Smooth muscle cell (in vitro differentiated cells): ENCODE measurements at regions not wholly inside any gene's neighbourhood (a gene's known extent, or its start where the extent isn't known, plus 50 kb on each side); places are given as distances from the start of the nearest gene placed in this dataset.

Source experiments
- DNase-seq: peaks from one replicate; lab custom pipeline; 2025; ENCODE audit not compliant: unreplicated experiment; lab: John Stamatoyannopoulos, UW
- H2AFZ ChIP-seq: fragments of 200-600 bp; sonication (generic); 2 replicates; pipeline ENCODE4 v1.6.0; 2016; ENCODE audit warnings: antibody characterized with exemption, low read depth, mild to moderate bottlenecking
- H3F3A ChIP-seq: fragments of 200-600 bp; sonication (generic); 2 replicates; pipeline ENCODE4 v1.6.0; 2017; ENCODE audit warnings: antibody characterized with exemption, low read depth
- H3K27ac ChIP-seq: fragments of 200-600 bp; sonication (generic); 2 replicates; pipeline ENCODE4 v1.5.1; 2016; ENCODE audit warnings: low read depth, mild to moderate bottlenecking
- H3K27me3 ChIP-seq: fragments of 200-600 bp; sonication (generic); 2 replicates; pipeline ENCODE4 v1.6.1; 2016; ENCODE audit warnings: low read depth, mild to moderate bottlenecking
- H3K36me3 ChIP-seq: fragments of 200-600 bp; sonication (generic); 2 replicates; pipeline ENCODE4 v1.5.1; 2016; ENCODE audit warnings: low read depth
- H3K4me1 ChIP-seq: fragments of 200-600 bp; sonication (generic); 2 replicates; pipeline ENCODE4 v1.5.1; 2016; ENCODE audit warnings: low read depth
- H3K4me2 ChIP-seq: fragments of 200-600 bp; sonication (generic); 2 replicates; pipeline ENCODE4 v1.6.0; 2016; ENCODE audit warnings: mild to moderate bottlenecking
- H3K4me3 ChIP-seq: fragments of 200-600 bp; sonication (generic); 2 replicates; pipeline ENCODE4 v1.5.1; 2016; ENCODE audit warnings: mild to moderate bottlenecking
- H3K79me2 ChIP-seq: fragments of 200-600 bp; sonication (generic); 2 replicates; pipeline ENCODE4 v1.6.0; 2016; ENCODE audit warnings: low read depth, mild to moderate bottlenecking
- H3K9ac ChIP-seq: fragments of 200-600 bp; sonication (generic); 2 replicates; pipeline ENCODE4 v1.6.0; 2016; ENCODE audit warnings: low read depth
- H3K9me3 ChIP-seq: fragments of 200-600 bp; sonication (generic); replicated peaks from 2 replicates; pipeline ENCODE4 v1.5.1; 2016; ENCODE audit warnings: low read depth
- H4K20me1 ChIP-seq: fragments of 200-600 bp; sonication (generic); 2 replicates; pipeline ENCODE4 v1.6.0; 2016; ENCODE audit warnings: low read depth
- WGBS: methylation state at CpG from one replicate; pipeline ENCODE4 v1.1.7; 2016; ENCODE audit warnings: low lambda C conversion rate; 5-methylcytosine and 5-hydroxymethylcytosine counted together
- TF ChIP-seq, protein P1 (sequence below): fragments of 200-600 bp; sonication (generic); IDR thresholded peaks from 2 replicates; pipeline ENCODE4 v1.5.1; 2017; ENCODE audit warnings: borderline replicate concordance, mild to moderate bottlenecking, antibody characterized with exemption; ENCODE audit not compliant: insufficient read depth, poor library complexity, severe bottlenecking

DNA sequence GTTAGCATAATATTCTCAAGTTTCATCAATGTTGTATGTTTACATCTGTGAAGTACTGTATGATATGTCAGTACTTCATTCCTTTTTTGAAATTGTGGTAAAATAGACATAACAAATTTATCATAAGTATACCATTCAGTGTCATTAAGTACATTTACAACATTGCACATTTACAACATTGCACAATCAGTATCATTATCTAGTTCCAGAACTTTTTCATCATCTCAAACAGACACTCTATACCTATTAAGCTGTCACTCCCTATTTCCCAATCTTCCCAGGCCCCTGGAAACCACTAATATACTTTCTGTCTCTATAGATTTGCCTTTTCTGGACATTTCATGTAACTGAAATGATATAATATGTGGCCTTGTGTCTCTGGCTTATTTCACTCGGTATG is 75.1 kb upstream of the ATG10 start:
- Histone ChIP-seq H3K4me3 (no peak overlapping the region), H3K4me2 (no peak overlapping the region), H3K27ac (no peak overlapping the region), H3K4me1 (no peaks in the 10 kb centered on the region), H3K9ac (no peak overlapping the region), H4K20me1 (no peaks in the 10 kb centered on the region), H3K79me2 (no peaks in the 10 kb centered on the region), H2AFZ (no peak overlapping the region), H3F3A (no peaks in the 10 kb centered on the region), H3K9me3 (no peaks in the 10 kb centered on the region), H3K36me3 (no peaks in the 10 kb centered on the region), H3K27me3 (no peaks in the 10 kb centered on the region)
- TF ChIP-seq, protein P1, sequence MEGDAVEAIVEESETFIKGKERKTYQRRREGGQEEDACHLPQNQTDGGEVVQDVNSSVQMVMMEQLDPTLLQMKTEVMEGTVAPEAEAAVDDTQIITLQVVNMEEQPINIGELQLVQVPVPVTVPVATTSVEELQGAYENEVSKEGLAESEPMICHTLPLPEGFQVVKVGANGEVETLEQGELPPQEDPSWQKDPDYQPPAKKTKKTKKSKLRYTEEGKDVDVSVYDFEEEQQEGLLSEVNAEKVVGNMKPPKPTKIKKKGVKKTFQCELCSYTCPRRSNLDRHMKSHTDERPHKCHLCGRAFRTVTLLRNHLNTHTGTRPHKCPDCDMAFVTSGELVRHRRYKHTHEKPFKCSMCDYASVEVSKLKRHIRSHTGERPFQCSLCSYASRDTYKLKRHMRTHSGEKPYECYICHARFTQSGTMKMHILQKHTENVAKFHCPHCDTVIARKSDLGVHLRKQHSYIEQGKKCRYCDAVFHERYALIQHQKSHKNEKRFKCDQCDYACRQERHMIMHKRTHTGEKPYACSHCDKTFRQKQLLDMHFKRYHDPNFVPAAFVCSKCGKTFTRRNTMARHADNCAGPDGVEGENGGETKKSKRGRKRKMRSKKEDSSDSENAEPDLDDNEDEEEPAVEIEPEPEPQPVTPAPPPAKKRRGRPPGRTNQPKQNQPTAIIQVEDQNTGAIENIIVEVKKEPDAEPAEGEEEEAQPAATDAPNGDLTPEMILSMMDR, result no peak
- DNase-seq, result no peak
- WGBS, result 84% methylated on average over 1 of the region's 1 CpG

GRCh38 chr5:81895307-81895706 is 76.5 kb upstream of the ATG10 start:
- Histone ChIP-seq H3K4me3 (no peak overlapping the region), H2AFZ (no peak overlapping the region), H3K27me3 (no peaks in the 10 kb centered on the region), H3K4me1 (no peaks in the 10 kb centered on the region), H3K9ac (no peak overlapping the region), H3K36me3 (no peaks in the 10 kb centered on the region), H4K20me1 (no peaks in the 10 kb centered on the region), H3K27ac (no peak overlapping the region), H3F3A (no peaks in the 10 kb centered on the region), H3K9me3 (no peaks in the 10 kb centered on the region), H3K79me2 (no peaks in the 10 kb centered on the region), H3K4me2 (no peak overlapping the region)
- TF ChIP-seq, protein P1, result no peak
- DNase-seq, result no peak

- Histone ChIP-seq H3K4me1 (no peaks in the 10 kb centered on the region), H2AFZ (no peak overlapping the region), H3K4me3 (no peak overlapping the region), H3K27me3 (no peaks in the 10 kb centered on the region), H3K9me3 (no peaks in the 10 kb centered on the region), H3K9ac (no peak overlapping the region), H3K79me2 (no peaks in the 10 kb centered on the region), H3K36me3 (no peaks in the 10 kb centered on the region), H3F3A (no peaks in the 10 kb centered on the region), H3K27ac (no peak overlapping the region), H4K20me1 (no peaks in the 10 kb centered on the region), H3K4me2 (no peak overlapping the region)
- 65% methylated on average over 4 of the region's 4 CpGs for WGBS
- DNase-seq, result no peak
- TF ChIP-seq, protein P1, result no peak
These were observed 77.9 kb upstream of the ATG10 start for GRCh38 chr5:81893961-81894360.

- no peak overlapping the region for H3K4me3 ChIP-seq
- H3K36me3 ChIP-seq, result no peaks in the 10 kb centered on the region
- H4K20me1 ChIP-seq, result no peaks in the 10 kb centered on the region
- no peaks in the 10 kb centered on the region for H3F3A ChIP-seq
- no peaks in the 10 kb centered on the region for H3K9me3 ChIP-seq
- TF ChIP-seq, protein P1, result no peak
- H3K9ac ChIP-seq, result no peak overlapping the region
- no peak overlapping the region for H3K27ac ChIP-seq
- H3K4me1 ChIP-seq, result no peaks in the 10 kb centered on the region
- no peaks in the 10 kb centered on the region for H3K27me3 ChIP-seq
- H3K79me2 ChIP-seq, result no peaks in the 10 kb centered on the region
- no peak overlapping the region for H3K4me2 ChIP-seq
- no peak overlapping the region for H2AFZ ChIP-seq
- no peak for DNase-seq
- WGBS, result 85% methylated on average over 3 of the region's 3 CpGs
These were observed 87.0 kb upstream of the ATG10 start for GRCh38 chr5:81884871-81885270.
